ENCODE measurements at regions not wholly inside any gene's neighbourhood (a gene's known extent, or its start where the extent isn't known, plus 50 kb on each side); places are given as distances from the start of the nearest gene placed in this dataset.

DNA sequence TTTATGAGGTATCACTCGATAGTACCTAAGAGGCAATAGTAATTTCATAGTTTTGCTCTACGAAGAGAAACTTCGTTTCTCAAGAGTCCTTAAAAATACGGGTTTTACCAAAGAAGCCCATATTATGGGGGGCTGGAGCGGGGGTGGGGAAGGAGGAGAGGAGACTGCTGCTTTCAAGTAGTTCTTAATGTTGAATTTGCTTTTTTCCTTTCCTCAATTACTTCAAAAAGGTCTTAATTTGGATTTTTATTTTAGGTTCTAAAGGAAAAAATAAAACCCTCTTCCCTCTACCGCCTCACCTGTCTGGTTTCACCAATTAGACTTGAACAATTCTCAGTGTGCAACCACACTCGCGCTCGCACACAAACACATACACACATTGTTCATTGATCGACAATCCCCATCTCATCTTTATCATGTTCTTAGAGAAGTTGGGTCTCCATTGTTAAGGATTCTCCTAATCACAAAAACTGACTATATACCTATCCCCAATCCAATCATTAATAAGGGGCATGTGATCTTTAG is 97.2 kb downstream of the HFE start:
- Histone ChIP-seq H3K4me3 (ENCODE audit: low read depth in 2 of 2, low read length in 1 of 2) (peak overlapping the region; percentile 49 to 56), H3K36me3 (replicated peaks in 1 of 2; ENCODE audit: control insufficient read depth in 1 of 2, insufficient read depth in 2 of 2, low read length in 1 of 2) (no peaks in the 10 kb centered on the region), H2AFZ (ENCODE audit: low read depth) (0 out of 2 replicates have a peak overlapping the region, but pooled peaks have one; percentile 86), H3K4me2 (peak overlapping the region; percentile 81), H3K9ac (peak overlapping the region; percentile 54; the same call in 1 of the 2 replicates), H3F3A (replicated peaks; ENCODE audit: insufficient read depth) (peaks cover 38% of the 10 kb centered on the region), H3K9me2 (no peaks in the 10 kb centered on the region), H3K79me2 (ENCODE audit: insufficient read depth) (no peaks in the 10 kb centered on the region), H3K27ac (ENCODE audit: low read depth in 2 of 2, low read length in 1 of 2) (peak overlapping the region; percentile 62 to 97), H3K27me3 (ENCODE audit: insufficient read depth) (no peaks in the 10 kb centered on the region), H3K9me3 (no peaks in the 10 kb centered on the region), H3K4me1 (ENCODE audit: control insufficient read depth in 1 of 2, insufficient read depth in 2 of 2, low read depth in 1 of 2, low read length in 1 of 2) (peaks cover 4 to 6% of the 10 kb centered on the region in 2 experiments; a peak in 2 of 4 replicates), H4K20me1 (ENCODE audit: insufficient read depth) (no peaks in the 10 kb centered on the region)
- ChIA-PET CTCF (interaction anchor here (1.1 to 2.5 kb wide), 2 partner anchors 11 to 139 kb away, joined by 3 to 13 read pairs; no protein-coding TSS in a partner anchor), POLR2A (interaction anchor here (0.7 to 9.1 kb wide), 19 partner anchors 11 to 1706 kb away, joined by 3 to 247 read pairs (median 9); partner anchors contain the start of gene HMGN4)
- 60% methylated on average over 10 of the region's 10 CpGs for WGBS (ENCODE audit: low lambda C conversion rate)
- TF ChIP-seq FOXM1 (IDR thresholded peaks at IDR 0.05; ENCODE audit: low read depth): no peak
- TF ChIP-seq MXI1 (IDR thresholded peaks at IDR 0.05; ENCODE audit: low read depth, low read length): no peak
- TF ChIP-seq NFIC (IDR thresholded peaks at IDR 0.05; ENCODE audit: borderline replicate concordance): no peak
- no peak for TF ChIP-seq GATA2 (CRISPR knock-in tag; IDR thresholded peaks at IDR 0.05)
- no peak for TF ChIP-seq RCOR1 (IDR thresholded peaks at IDR 0.05; ENCODE audit: low read length)
- TF ChIP-seq POLR2AphosphoS5 (IDR thresholded peaks at IDR 0.05; ENCODE audit: low read depth, low read length): no peak
- no peak for TF ChIP-seq SIN3A (IDR thresholded peaks at IDR 0.05; ENCODE audit: borderline replicate concordance, low read depth, low read length)
- DNase-seq: no peak

DNA sequence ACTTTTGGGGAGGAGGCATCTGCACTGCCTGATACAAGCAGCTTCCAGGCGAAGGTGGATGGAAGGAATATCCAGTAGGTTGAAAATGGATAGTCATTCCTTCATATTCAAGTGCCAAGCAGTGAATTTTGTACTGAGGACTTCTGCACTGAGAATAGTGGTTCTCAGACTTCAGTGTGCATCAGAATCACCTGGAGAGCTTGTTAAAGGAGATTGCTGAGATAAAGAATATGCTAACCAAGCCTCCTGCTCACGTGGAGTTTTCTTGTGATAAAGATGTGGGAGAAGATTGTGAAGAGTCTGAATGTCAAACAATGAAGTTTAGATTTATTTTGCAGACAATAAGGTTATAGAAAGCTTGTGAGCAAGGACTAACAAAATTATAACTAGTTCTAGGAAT is 97.8 kb downstream of the HFE start:
- Histone ChIP-seq H3K27ac (ENCODE audit: low read depth in 2 of 2, low read length in 1 of 2) (peak overlapping the region in 1 of 2 experiments; percentile 97; a peak in 2 of 4 replicates), H3K9ac (no peak overlapping the region), H3K36me3 (replicated peaks in 1 of 2; ENCODE audit: control insufficient read depth in 1 of 2, insufficient read depth in 2 of 2, low read length in 1 of 2) (no peaks in the 10 kb centered on the region), H4K20me1 (ENCODE audit: insufficient read depth) (no peaks in the 10 kb centered on the region), H3K27me3 (ENCODE audit: insufficient read depth) (no peaks in the 10 kb centered on the region), H3K4me3 (ENCODE audit: low read depth in 2 of 2, low read length in 1 of 2) (no peak overlapping the region), H3K79me2 (ENCODE audit: insufficient read depth) (no peaks in the 10 kb centered on the region), H3K4me1 (ENCODE audit: control insufficient read depth in 1 of 2, insufficient read depth in 2 of 2, low read depth in 1 of 2, low read length in 1 of 2) (peaks cover 4 to 6% of the 10 kb centered on the region in 2 experiments; a peak in 2 of 4 replicates), H3K9me2 (no peaks in the 10 kb centered on the region), H3K4me2 (no peak overlapping the region), H3F3A (replicated peaks; ENCODE audit: insufficient read depth) (peaks cover 44% of the 10 kb centered on the region), H2AFZ (ENCODE audit: low read depth) (no peak overlapping the region), H3K9me3 (no peaks in the 10 kb centered on the region)
- 89% methylated on average over 2 of the region's 2 CpGs for WGBS (ENCODE audit: low lambda C conversion rate)
- POLR2A ChIA-PET: interaction anchor here (0.7 to 9.1 kb wide), 6 partner anchors 13 to 159 kb away, joined by 3 to 247 read pairs (median 58); a partner anchor contains a TSS
- no peak for DNase-seq
- CTCF ChIA-PET: interaction anchor here (2.5 kb wide), 1 partner anchor 11 kb away, joined by 13 read pairs; no protein-coding TSS in a partner anchor
- TF ChIP-seq, protein P1, sequence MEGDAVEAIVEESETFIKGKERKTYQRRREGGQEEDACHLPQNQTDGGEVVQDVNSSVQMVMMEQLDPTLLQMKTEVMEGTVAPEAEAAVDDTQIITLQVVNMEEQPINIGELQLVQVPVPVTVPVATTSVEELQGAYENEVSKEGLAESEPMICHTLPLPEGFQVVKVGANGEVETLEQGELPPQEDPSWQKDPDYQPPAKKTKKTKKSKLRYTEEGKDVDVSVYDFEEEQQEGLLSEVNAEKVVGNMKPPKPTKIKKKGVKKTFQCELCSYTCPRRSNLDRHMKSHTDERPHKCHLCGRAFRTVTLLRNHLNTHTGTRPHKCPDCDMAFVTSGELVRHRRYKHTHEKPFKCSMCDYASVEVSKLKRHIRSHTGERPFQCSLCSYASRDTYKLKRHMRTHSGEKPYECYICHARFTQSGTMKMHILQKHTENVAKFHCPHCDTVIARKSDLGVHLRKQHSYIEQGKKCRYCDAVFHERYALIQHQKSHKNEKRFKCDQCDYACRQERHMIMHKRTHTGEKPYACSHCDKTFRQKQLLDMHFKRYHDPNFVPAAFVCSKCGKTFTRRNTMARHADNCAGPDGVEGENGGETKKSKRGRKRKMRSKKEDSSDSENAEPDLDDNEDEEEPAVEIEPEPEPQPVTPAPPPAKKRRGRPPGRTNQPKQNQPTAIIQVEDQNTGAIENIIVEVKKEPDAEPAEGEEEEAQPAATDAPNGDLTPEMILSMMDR (IDR thresholded peaks at IDR 0.05): no peak
- no peak for TF ChIP-seq CHD2 (IDR thresholded peaks at IDR 0.05; ENCODE audit: low read length, partially characterized antibody)
- TF ChIP-seq, protein P2, sequence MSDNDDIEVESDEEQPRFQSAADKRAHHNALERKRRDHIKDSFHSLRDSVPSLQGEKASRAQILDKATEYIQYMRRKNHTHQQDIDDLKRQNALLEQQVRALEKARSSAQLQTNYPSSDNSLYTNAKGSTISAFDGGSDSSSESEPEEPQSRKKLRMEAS (IDR thresholded peaks at IDR 0.05; ENCODE audit: low read depth): no peak
- TF ChIP-seq JUND (IDR thresholded peaks at IDR 0.05): no peak
- no peak for TF ChIP-seq RCOR1 (IDR thresholded peaks at IDR 0.05; ENCODE audit: low read length)

All from SK-N-SH (cell line).